Erythroblast (primary cell): ENCODE measurements at regions not wholly inside any gene's neighbourhood (a gene's known extent, or its start where the extent isn't known, plus 50 kb on each side); places are given as distances from the start of the nearest gene placed in this dataset.
"Not testable (repeated sequence)": the region's sequence is repeated elsewhere in the genome, so short reads cannot be mapped to it uniquely, and the experiment has no call there.

ENCODE experiments used
- DNase-seq, 2 experiments: peaks; one replicate each; lab custom pipeline; 2025; lab: John Stamatoyannopoulos, UW

DNA sequence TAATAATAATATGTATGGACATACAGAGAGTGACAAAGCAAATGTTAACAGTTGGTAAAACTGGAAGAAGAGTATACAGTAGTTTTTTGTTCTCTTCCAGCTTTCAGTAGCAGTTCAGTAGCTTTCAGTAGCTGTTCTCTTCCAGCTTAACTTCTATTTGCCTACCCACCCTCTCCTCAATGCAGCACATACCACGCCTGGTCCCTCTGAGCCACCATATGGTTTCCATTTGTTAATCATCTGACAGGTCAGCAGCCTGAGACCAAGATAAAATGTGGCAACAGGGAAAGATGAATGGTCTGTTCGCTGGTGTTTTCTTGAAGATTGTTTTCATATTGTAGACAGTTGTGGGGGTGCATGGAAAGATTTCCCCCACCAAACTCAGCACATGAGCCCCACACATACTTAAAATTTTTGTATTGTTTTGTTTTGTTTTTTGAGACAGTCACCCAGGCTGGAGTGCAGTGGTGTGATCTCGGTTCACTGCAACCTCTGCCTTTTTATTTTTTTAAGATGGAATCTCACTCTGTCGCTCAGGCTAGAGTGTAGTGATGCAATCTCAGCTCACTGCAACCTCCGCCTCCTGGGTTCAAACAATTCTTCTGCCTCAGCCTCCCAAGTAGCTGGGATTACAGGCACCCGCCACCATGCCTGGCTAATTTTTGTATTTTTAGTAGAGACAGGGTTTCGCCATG, 56.8 kb downstream of the ATP6V0E2 start:
- DNase-seq = not testable (repeated sequence)

DNA sequence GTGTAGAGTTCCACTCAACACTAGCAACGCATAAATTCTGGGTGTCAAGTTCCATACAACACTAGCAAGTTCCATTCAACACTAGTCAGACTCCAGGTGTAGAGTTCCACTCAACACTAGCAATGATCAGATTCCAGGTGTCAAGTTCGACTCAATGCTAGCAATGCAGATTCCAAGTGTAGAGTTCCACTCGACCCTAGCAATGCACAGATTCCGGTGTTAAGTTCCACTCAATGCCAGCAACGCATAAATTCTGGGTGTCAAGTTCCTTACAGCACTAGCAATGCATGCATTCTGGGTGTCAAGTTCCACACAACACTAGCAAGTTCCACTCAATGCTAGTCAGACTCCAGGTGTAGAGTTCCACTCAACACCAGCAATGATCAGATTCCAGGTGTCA, 60.0 kb downstream of the ATP6V0E2 start:
- DNase-seq = not testable (repeated sequence)

DNA sequence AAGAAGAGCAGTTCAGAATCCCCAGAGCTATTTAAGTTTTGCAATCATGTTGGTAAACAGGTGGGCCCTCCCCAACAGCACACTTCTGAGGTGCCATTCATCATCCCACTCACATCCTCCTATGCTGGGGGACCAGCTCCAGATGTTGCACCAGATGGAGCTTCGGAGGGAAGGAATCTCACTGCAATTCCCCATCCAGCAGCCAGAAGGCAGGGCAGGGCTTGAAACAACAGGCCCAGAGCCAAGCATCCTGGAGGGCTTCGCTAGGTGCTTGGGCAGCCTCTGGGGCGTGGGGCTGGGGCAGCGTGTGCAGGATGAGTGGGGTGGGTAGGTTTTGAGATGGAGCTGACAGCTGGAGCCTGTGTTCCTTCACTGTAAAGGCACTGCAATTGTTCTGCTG, 73.6 kb downstream of the ATP6V0E2 start:
- not testable (repeated sequence) for DNase-seq

DNA sequence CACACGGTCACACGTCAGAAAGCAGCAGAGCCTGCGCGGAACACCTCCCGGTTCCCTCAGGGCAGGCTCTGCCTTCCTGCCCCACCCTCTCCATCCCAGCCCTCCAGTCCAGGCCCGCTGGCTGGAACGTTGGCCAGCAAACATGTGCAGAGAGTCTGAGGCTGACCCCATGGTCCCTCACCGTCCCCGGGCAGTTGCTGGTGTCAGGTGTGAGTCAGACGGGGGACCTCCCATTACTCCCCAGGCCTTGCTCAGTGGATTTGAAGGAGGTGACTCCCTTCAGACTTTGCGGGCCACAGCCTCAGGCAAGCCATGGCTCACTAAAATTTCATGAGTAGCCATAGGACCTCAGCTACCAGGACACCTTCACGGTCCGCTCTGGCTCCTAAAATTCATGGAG, 74.7 kb downstream of the ATP6V0E2 start:
- DNase-seq = not testable (repeated sequence)

DNA sequence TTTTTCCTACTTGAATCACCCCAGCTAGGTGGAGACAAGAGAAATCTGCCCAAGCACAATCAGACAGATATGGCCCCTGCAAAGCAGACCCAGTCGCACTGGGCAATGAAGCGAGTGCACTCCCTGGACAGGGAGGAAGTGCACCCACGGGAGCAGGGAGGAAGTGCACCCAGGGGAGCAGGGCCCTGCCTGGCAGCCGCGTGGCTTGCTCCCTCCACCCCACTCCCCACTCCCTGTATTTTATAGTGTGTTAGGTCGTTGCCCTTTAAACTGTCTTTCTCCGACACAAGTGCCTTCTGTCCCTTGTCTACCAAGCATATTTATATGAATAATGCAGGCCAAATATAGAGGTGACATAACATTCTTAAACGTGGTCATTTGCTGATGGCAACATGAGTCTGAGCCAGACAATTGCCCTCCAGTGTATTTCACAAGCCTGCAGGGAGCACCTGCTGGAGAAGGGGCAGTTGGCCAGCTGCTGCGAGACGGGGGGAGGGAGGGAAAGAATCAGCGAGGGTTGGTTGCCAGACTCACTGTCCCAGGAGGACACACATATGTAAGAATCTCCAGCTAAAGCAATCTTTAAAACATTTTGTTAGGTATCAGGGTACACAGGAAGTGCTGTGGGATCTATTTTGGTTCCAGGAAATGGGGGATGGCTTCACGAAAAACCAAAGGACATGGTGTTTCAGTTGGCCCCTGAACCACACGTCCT, 76.3 kb downstream of the ATP6V0E2 start:
- DNase-seq = not testable (repeated sequence)

DNA sequence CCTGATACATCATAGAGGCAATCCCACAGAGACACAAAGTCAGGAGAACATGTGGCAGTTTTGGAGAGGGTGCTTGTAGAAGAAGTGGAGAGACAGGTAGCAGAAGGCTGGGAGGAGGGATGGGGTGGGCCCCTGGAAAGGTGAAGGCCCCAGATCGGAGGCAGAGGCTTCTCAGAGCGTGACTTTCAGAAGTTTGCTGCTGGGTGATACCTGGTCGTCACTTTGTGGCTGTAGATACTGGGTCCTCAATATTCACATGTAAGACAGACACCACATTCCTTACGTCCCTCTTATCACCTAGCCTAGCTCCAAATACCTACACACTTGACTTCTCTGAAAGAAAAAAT, 76.8 kb downstream of the ATP6V0E2 start:
- not testable (repeated sequence) for DNase-seq

DNA sequence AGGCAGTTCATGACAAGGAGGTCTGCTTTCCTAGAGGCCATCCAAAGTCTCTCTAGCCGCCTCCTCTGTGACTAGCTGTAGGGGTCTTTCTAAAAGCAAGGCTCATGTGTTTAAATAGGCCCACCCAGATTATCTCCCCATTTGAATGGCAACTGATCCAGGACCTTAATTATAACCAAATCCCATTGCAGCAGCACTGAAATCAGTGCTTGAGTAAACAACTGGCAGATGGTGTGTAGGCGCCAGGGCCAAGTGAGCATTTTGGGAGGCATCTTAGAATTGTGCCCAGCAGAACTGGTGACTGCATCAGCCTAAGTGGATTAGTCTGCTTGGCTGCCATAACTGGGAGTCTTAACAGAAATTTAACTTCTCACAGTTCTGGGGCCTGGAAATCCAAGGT, 77.8 kb downstream of the ATP6V0E2 start:
- not testable (repeated sequence) for DNase-seq

DNA sequence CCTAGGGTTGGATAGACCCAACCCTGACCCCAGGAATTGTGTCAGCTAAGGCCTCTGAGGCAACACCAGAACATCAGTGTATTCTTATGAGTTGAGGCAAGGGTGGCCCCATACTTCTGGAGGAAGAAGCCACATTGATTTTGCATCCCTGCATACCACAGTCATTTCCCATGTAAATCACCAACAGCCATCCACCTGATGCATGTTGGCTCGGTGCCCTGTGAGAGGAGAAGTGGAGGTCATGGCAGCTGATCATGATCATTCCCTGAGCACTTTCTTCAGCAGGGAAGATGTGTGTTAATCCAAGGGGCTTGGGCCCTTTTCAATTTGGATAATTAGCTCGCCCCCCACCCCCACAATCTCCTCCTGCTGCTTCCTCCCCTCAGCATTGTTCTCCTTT, 85.1 kb downstream of the ATP6V0E2 start:
- DNase-seq = not testable (repeated sequence)

DNA sequence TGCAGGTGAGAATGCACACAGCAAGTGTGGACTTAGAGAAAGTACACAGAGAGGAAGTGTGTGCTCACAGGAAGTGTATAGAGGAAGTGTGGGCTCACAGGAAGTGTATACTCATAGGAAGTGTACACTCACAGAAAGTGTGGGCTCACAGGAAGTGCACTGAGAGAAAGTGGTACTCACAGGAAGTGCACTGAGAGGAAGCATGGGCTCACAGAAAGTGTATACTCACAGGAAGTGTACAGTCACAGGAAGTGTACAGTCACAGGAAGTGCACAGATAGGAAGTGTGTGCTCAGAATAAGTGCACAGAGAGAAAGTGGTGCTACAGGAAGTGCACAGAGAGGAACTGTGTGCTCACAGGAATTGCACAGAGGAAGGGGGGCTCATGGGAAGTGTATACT, 87.1 kb downstream of the ATP6V0E2 start:
- DNase-seq = not testable (repeated sequence)

DNA sequence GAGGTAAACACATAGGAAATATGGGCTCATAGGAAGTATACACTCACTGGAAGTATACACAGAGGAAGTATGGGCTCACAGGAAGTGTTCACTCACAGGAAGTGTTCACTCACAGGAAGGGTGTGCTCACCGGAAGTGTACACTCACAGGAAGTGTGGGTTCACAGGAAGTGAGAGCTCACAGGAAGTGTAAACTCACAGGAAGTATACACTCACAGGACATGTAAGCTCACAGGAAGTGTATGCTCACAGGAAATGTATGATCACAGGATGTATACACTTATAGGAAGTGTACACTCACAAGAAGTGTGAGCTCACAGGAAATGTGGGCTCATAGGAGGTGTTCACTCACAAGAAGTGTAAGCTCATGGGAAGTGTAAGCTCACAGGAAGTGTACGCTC, 88.1 kb downstream of the ATP6V0E2 start:
- not testable (repeated sequence) for DNase-seq

DNA sequence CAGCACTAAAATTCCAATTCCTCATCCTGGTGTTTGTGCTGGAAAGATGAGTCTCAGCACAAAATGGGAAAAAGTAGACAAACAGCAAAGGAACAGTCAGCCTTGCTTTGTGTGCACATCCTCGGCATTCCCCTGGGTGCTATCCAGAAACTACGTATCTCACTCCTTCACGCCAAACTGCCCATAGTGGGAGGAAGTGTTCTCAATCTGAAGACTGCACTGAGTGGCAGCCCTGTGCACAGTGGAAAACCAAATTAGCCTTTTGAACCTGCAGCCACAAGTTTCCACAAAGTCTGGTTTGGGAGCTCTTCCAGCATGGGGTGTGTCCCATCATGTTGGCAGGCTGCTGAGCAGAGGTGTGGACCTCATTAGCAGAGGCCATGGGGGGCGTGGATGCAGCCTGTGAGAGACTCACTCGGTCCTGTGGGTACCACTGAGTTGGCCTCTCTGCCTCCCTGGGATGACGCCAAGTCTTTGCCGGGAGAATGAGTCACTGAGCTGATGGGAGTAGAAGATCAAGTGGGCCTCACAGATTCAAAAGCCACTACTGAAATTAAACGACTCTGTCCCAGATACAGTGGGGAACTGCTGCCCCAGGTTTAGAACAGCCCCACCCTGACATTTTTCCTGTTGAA, 89.0 kb downstream of the ATP6V0E2 start:
- DNase-seq = not testable (repeated sequence)

DNA sequence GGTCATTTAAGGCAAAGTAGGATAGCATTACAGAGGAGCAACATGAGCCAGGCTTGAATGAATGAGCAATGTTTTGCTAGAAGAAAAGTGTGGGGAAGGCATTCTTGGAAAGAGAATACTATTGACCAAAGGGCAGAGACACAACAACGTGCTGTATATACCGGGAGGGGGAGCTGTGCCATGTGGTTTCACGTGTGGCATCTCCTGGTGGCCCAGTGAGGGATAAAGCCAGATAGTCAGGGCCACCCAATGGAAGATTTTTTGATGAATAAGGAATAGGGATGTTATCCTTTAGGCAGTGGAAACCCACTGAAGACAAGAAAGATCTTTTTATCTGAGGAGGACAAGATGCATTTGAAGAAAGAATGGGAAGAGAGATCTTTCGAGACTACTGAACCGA, 90.2 kb downstream of the ATP6V0E2 start:
- not testable (repeated sequence) for DNase-seq

DNA sequence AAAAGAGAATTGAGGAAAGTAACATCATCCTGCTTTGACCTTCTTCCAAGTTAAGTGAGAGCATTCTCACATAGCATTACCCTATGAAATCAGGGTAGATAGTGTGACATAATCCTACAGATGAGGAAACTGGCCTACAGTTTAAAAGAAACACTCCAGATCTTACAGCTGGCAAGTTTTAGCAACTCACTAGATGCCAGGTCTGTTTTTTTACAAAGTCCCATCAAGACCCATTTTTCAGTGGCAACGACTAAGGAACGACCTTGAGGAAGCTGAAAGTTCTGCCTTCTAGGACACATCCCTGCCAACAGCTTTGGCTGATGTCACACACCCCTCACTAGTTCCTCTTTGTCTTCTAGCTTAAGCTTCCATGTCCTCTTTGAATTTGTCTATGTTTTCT, 92.7 kb downstream of the ATP6V0E2 start:
- DNase-seq = not testable (repeated sequence)

DNA sequence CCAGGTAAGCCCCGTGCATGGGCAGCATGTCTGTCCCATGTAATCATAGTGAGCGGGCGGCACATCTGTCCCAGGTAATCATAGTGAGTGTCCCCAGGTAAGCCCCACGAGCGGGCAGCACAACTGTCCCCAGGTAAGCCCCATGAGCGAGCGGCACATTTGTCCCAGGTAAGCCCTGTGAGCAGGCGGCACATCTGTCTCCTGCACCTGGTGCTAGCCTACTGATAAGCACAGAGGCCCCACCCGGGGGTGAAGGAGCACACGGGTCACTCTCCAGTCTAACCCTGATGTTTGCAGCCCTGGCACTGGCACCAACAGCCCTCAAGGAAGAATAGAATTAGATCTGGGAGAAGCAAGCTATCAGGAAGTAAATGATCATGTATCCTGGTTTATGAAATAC, 99.2 kb downstream of the ATP6V0E2 start:
- not testable (repeated sequence) for DNase-seq

DNA sequence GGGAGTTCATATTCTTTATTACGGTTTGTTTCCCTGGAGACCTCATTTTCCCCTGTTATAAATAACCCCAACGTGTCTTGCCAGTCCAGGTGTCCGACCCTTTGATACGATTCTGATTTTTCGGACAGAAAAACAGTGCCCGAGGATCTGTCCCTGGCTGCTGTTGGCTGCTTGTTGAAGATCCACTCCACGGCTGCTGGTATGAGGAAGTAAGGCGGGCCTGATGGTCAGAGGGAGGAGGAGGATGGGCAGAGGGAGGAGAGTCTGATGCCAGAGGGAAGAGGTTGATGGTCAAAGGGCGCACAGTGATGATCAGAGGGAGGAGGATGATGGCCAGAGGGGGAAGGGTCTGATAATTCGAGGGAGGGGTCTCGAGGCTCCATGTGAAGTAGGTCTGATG, 99.9 kb downstream of the ATP6V0E2 start:
- not testable (repeated sequence) for DNase-seq

DNA sequence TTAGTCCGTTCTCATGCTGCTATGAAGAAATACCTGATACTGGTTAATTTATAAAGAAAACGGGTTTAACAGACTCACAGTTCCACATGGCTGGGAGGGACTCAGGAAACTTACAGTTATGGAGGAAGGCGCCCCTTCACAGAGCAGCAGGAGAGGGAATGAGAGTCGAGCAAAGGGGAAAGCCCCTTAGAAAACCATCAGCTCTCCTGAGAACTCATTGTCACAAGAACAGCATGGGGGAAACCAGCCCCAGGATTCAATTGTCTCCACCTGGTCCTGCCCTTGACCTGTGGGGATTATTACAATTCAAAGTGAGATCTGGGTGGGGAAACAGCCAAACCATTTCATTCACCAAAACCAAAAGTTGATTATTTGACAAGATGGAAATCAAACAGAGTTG, 101.8 kb downstream of the ATP6V0E2 start:
- not testable (repeated sequence) for DNase-seq

DNA sequence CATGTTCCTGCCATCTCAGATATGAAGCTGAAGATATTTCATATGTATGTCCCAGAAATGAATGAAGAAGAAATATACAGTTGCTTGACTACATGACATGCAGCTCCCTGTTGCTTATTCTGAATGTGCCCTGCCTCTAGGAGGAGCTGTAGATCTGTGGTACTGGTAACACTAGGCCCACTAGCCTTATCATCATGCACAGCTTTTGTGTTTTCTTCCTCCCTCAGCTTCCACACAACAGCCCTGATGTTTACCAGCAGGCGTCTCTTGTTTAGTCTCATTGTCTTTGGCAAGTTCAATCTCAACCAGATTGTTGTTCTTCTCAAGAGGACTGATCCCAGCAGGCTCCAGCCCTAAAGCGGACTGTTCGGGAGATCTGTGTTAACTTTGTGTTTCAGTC, 104.8 kb downstream of the ATP6V0E2 start:
- not testable (repeated sequence) for DNase-seq

DNA sequence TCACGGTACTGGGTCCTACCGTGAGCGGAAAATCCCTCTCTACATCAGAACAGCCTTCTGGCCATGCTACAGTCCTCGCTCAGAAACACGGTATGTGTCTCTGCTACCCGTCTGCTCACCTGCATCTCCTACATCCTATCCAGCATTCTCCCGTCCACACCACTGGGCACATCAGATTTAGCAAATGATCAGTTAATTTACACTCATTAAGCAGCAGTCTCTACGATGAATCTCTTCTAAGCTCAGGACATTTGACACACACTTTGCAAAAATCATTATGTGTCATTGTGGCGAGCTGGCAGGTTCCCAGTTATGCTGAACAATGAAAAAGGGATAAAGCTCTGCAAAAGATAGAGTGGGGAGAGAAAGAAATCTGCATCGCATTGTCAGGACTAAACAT, 105.2 kb downstream of the ATP6V0E2 start:
- not testable (repeated sequence) for DNase-seq

DNA sequence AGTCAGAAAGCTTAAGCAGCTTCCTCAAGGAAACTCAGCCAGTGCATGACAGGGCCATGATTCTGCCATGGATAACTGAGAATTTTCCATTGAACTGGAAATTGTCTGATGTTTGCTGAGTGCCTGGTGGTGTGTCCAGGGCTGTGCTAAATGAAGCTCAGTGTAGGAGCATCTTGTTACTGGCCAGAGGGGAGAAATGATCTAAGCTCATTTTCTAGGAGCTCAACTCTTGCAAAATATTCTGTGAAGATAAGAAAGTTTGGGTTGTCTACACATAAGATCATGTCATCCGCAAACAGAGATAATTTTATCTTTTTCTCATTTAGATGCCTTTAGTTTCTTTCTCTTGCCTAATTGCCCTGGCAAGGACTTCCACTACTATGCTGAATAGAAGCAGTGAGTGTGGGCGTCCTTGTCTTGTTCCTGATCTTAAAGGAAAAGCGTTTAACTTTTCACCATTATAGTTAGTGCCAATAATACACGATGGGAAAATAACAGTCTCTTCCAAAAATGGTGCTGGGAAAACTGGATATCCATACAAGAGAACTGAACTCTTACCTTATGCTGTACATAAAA, 108.9 kb downstream of the ATP6V0E2 start:
- not testable (repeated sequence) for DNase-seq

DNA sequence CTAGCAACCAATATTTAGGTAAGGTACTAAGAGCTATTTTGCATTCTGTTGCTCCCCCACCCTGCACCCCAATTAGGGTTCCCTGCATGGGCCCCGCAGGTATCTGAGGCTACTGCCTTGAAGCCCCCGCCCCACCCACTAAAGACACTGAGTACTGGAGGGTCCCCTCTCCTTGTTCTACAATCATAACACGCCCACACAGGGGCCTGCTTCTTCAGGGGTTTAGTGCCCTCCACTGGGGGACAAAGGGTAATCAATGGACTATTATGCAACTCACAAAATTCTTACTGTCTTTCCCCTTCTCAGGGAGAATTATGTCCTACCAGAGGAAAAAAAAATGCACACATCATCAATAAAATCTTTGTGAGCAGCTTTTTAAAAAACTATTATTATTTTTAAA, 113.1 kb downstream of the ATP6V0E2 start:
- DNase-seq = not testable (repeated sequence)

DNA sequence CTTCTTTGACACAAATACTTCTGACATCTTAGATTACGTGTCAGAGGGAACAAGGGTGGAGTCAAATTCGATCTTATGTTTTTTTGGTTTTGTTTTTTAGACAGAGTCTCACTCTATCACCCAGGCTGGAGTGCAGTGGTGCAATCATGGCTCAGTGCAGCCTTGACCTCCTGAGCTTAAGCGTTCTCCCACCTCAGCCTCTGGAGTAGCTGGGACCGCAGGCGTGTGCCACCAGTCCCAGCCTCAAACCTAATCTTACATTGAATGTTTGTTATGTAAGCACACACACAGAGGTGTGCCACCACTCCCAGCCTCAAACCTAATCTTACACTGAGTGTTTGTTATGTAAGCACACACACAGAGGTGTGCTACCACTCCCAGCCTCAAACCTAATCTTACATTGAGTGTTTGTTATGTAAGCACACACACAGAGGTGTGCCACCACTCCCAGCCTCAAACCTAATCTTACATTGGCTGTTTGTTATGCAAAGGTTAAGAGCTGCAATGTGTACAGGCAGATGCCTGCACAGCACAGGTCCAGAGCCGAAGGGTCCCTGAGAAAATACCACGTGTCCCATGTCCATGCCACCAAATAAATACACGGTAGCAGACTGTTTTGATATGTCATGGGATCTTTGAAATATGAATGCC, 118.0 kb downstream of the ATP6V0E2 start:
- DNase-seq = not testable (repeated sequence)

DNA sequence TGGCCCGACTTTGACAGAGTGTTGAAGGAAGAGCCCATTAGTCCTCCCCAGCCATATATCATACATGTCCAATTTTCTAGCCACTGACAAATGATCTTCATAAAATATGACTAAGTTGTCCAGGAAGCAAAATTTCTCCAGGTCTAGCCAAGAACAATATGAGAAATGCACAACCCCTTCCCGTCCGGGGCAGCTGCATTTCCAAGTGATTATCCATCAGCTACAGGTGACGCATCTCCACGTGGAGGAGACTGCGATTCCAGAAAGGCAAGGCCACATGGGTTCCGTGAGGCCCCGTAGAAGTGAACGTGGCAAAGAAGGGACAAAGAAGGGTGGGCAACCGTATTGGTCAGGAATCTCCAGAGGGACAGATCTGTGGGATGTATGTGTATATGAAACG, 118.6 kb downstream of the ATP6V0E2 start:
- DNase-seq = not testable (repeated sequence)
